GM18868 (cell line): ENCODE measurements at regions not wholly inside any gene's neighbourhood (a gene's known extent, or its start where the extent isn't known, plus 50 kb on each side); places are given as distances from the start of the nearest gene placed in this dataset.

Experiments used
- ATAC-seq: cut with Tn5 transposase; IDR thresholded peaks from one replicate; pipeline ENCODE4 v1.9.1; 2021; ENCODE audit warnings: mild to moderate bottlenecking, moderate library complexity; ENCODE audit not compliant: unreplicated experiment

- no peak for ATAC-seq
Observed at GRCh38 chr7:117972606-117973005, 99.4 kb upstream of the CTTNBP2 start.

GRCh38 chr7:117973975-117974374 is 100.7 kb upstream of the CTTNBP2 start:
- ATAC-seq: no peak

- no peak for ATAC-seq
Observed at GRCh38 chr7:117974891-117975290, 101.7 kb upstream of the CTTNBP2 start.

GRCh38 chr7:117975476-117975875 is 102.2 kb upstream of the CTTNBP2 start:
- no peak for ATAC-seq

GRCh38 chr7:117979954-117980497 is 106.8 kb upstream of the CTTNBP2 start:
- ATAC-seq: no peak

GRCh38 chr7:117982071-117983055 is 109.1 kb upstream of the CTTNBP2 start:
- ATAC-seq: no peak

- ATAC-seq: no peak
Observed at GRCh38 chr7:117986645-117987269, 113.5 kb upstream of the CTTNBP2 start.

GRCh38 chr7:117990834-117991233 is 117.6 kb upstream of the CTTNBP2 start:
- no peak for ATAC-seq

GRCh38 chr7:117992635-117993376 is 119.6 kb upstream of the CTTNBP2 start:
- no peak for ATAC-seq

GRCh38 chr7:117993377-117994003 is 120.2 kb upstream of the CTTNBP2 start:
- ATAC-seq: peak; percentile 97

- ATAC-seq: no peak
Observed at GRCh38 chr7:117995850-117996650, 122.8 kb upstream of the CTTNBP2 start.

- no peak for ATAC-seq
Observed at GRCh38 chr7:117997862-117998825, 124.9 kb upstream of the CTTNBP2 start.

- ATAC-seq: no peak
Observed at GRCh38 chr7:118000480-118001202, 127.4 kb upstream of the CTTNBP2 start.

GRCh38 chr7:118003476-118003875 is 130.2 kb upstream of the CTTNBP2 start:
- no peak for ATAC-seq

- ATAC-seq: no peak
Observed at GRCh38 chr7:118005026-118005425, 131.8 kb upstream of the CTTNBP2 start.

- no peak for ATAC-seq
Observed at GRCh38 chr7:118006979-118007378, 133.7 kb upstream of the CTTNBP2 start.

- no peak for ATAC-seq
Observed at GRCh38 chr7:118009419-118009818, 136.2 kb upstream of the CTTNBP2 start.

- no peak for ATAC-seq
Observed at GRCh38 chr7:118011652-118012051, 138.4 kb upstream of the CTTNBP2 start.
